Ovary (tissue), 3 donors: ENCODE measurements at regions not wholly inside any gene's neighbourhood (a gene's known extent, or its start where the extent isn't known, plus 50 kb on each side); places are given as distances from the start of the nearest gene placed in this dataset.

Source experiments
- POLR2A ChIP-seq: fragments of 450-650 bp; IDR thresholded peaks from one replicate; pipeline ENCODE4 v1.6.1; 2017; ENCODE audit warnings: antibody characterized with exemption, mild to moderate bottlenecking, moderate library complexity
- TF ChIP-seq, protein P1 (sequence below), 3 donors: fragments of 450-650 bp in 2 of 3; fragments of 200-600 bp in 1 of 3; IDR thresholded peaks; one replicate each; pipeline versions ENCODE4 v1.5.1 to v1.8.0; 2016 to 2022; ENCODE audit warnings: antibody characterized with exemption in 3 of 3, mild to moderate bottlenecking in 1 of 3
- donor health status: DM: no; HTN: no; CAD: no.

DNA sequence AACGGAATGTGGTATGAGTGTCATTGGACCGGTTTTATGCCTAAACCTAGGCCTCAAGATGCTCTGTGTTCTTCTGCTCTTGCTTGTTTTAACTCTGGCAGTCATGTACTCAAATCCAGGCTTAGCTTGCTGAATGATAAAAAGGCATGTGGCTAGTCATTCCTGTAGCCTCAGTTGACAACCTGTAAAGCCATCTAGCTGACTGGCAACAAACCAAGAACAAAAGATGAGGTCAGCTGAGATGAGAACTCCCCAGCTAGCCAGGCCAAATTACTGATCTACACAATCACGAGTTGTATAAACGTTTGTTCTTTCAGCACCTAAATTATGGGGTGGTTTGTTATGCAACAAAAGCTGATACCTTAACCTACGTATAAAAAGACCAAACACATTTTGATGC lies 1406.0 kb upstream of the CDH8 start:
- TF ChIP-seq, protein P1, sequence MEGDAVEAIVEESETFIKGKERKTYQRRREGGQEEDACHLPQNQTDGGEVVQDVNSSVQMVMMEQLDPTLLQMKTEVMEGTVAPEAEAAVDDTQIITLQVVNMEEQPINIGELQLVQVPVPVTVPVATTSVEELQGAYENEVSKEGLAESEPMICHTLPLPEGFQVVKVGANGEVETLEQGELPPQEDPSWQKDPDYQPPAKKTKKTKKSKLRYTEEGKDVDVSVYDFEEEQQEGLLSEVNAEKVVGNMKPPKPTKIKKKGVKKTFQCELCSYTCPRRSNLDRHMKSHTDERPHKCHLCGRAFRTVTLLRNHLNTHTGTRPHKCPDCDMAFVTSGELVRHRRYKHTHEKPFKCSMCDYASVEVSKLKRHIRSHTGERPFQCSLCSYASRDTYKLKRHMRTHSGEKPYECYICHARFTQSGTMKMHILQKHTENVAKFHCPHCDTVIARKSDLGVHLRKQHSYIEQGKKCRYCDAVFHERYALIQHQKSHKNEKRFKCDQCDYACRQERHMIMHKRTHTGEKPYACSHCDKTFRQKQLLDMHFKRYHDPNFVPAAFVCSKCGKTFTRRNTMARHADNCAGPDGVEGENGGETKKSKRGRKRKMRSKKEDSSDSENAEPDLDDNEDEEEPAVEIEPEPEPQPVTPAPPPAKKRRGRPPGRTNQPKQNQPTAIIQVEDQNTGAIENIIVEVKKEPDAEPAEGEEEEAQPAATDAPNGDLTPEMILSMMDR (IDR thresholded peaks at IDR 0.05), result no peak
- TF ChIP-seq POLR2A, result no peak
